Kidney (tissue), 13 donors: ENCODE measurements at regions not wholly inside any gene's neighbourhood (a gene's known extent, or its start where the extent isn't known, plus 50 kb on each side); places are given as distances from the start of the nearest gene placed in this dataset.

Experiments used
- DNase-seq, 5 donors: peaks; one replicate each; pipeline ENCODE4 v3.0.0-alpha.2; 2013 to 2020
- FAIRE-seq: peaks from 2 replicates; lab custom pipeline; 2012; peaks lifted over from hg19 to GRCh38; lab: Jason Lieb, UNC
- H3K27ac ChIP-seq, 2 donors: one replicate each; pipeline ENCODE4 v1.7.0; 2013; ENCODE audit warnings: low read depth in 2 of 2, low read length in 2 of 2, inconsistent platforms in 1 of 2
- H3K27me3 ChIP-seq: one replicate; pipeline ENCODE4 v1.7.1; 2013; ENCODE audit warnings: low read length, inconsistent platforms; ENCODE audit not compliant: control insufficient read depth, insufficient read depth
- H3K36me3 ChIP-seq, 3 donors: one replicate each; pipeline versions ENCODE4 v1.7.0 to v1.7.1; 2013; ENCODE audit warnings: low read length in 3 of 3, control low read depth in 1 of 3, inconsistent platforms in 1 of 3; ENCODE audit not compliant: insufficient read depth in 3 of 3, control insufficient read depth in 2 of 3
- H3K4me1 ChIP-seq, 3 donors: one replicate each; pipeline versions ENCODE4 v1.7.0 to v1.7.1; 2013; ENCODE audit warnings: low read length in 3 of 3, inconsistent platforms in 1 of 3, low read depth in 1 of 3; ENCODE audit not compliant: control insufficient read depth in 2 of 3, insufficient read depth in 2 of 3
- H3K4me3 ChIP-seq, 3 donors: one replicate each; pipeline versions ENCODE4 v1.7.0 to v1.8.1; 2013; ENCODE audit warnings: low read length in 3 of 3, control low read depth in 1 of 3, inconsistent platforms in 1 of 3
- H3K9ac ChIP-seq, 3 donors: one replicate each; pipeline versions ENCODE4 v1.7.0 to v1.7.1; 2013; ENCODE audit warnings: low read length in 3 of 3, control low read depth in 1 of 3, inconsistent platforms in 1 of 3
- H3K9me3 ChIP-seq, 3 donors: one replicate each; pipeline versions ENCODE4 v1.7.0 to v1.7.1; 2013; ENCODE audit warnings: low read length in 3 of 3, control low read depth in 1 of 3, inconsistent platforms in 1 of 3; ENCODE audit not compliant: control insufficient read depth in 2 of 3, insufficient read depth in 1 of 3
- intact Hi-C: fragments of 100-400 bp; cut with DNase I; formaldehyde crosslinking; loops from one replicate; pipeline ENCODE4 v1.11.1; 2022
- TF ChIP-seq, protein P1 (sequence below): IDR thresholded peaks from 3 replicates; pipeline ENCODE4 v1.5.1; 2012; ENCODE audit warnings: mild to moderate bottlenecking, moderate library complexity, borderline replicate concordance; ENCODE audit not compliant: insufficient read depth; ENCODE audit errors: extremely low read depth
- donor health status: control.
- donor health status: control.
- donor health status: control.
- donor health status: control.
- donor health status: control.
- donor health status: DM: yes; HTN: yes; CAD: no.
- donor health status: Normal renal cell carcinoma (clear cell type).

DNA sequence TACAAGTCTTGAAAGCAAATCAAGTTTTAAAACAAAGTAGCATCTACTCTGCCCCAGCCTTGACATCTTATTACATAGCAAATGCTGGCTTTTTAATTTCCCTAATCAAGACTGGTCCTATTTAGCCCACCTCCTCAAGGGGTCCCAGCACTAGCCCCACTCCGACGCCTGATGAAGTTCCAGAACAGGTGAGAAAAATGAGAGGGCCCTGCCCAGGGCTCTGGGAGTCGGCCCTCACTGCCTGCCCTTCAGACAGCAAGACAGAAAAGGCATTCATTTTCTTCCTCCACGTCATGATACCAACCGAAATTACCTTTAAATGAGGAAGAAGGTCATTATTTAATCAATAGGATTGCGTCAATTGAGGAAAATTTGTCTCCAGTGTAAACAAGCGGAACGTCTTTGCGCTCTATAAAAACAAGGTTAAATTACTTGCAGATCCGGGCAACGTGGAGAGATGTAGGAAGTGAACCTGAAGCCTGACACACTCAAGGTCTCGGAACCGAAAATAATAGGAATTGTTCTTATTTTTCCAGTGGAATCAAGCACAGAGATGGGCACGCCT, 170.6 kb upstream of the PKDCC start:
- no peaks in the 10 kb centered on the region for H3K27me3 ChIP-seq
- DNase-seq = no peak
- H3K36me3 ChIP-seq = no peaks in the 10 kb centered on the region
- peaks cover 0 to 13% (median 4%) of the 10 kb centered on the region in 3 donors for H3K4me1 ChIP-seq
- intact Hi-C loops = no loop called here
- H3K9me3 ChIP-seq = no peaks in the 10 kb centered on the region
- no peak overlapping the region for H3K9ac ChIP-seq
- TF ChIP-seq, protein P1, sequence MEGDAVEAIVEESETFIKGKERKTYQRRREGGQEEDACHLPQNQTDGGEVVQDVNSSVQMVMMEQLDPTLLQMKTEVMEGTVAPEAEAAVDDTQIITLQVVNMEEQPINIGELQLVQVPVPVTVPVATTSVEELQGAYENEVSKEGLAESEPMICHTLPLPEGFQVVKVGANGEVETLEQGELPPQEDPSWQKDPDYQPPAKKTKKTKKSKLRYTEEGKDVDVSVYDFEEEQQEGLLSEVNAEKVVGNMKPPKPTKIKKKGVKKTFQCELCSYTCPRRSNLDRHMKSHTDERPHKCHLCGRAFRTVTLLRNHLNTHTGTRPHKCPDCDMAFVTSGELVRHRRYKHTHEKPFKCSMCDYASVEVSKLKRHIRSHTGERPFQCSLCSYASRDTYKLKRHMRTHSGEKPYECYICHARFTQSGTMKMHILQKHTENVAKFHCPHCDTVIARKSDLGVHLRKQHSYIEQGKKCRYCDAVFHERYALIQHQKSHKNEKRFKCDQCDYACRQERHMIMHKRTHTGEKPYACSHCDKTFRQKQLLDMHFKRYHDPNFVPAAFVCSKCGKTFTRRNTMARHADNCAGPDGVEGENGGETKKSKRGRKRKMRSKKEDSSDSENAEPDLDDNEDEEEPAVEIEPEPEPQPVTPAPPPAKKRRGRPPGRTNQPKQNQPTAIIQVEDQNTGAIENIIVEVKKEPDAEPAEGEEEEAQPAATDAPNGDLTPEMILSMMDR = no peak
- H3K4me3 ChIP-seq = no peak overlapping the region
- H3K27ac ChIP-seq = no peak overlapping the region
- FAIRE-seq = no peak

DNA sequence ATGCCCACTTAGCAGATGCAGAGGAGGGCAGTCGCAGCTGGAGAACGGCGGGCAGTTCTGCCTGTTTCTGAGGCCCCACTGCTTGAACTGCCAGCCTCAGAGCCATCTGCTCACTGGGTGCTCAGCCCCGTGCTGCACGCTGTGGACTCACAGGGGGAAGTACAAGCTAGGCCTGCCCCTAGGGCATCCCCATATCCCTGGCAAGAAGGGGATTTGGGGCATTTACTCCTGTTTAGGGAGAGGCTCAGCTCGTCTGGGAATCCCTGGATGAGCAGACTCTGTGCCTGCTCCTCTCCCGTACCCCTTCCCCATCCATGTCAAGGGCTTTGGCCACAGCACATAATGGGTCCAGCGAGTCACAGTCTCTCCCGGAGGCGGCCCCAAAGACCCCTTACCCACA, 169.8 kb upstream of the PKDCC start:
- no peaks in the 10 kb centered on the region for H3K36me3 ChIP-seq
- no peaks in the 10 kb centered on the region for H3K27me3 ChIP-seq
- FAIRE-seq (no peak), DNase-seq (no peak)
- H3K4me3 ChIP-seq = no peak overlapping the region
- peaks cover 0 to 10% (median 4%) of the 10 kb centered on the region in 3 donors for H3K4me1 ChIP-seq
- H3K27ac ChIP-seq = peak overlapping the region in 1 of 2 donors; percentile 6
- TF ChIP-seq, protein P1 = no peak
- H3K9ac ChIP-seq = no peak overlapping the region
- intact Hi-C loops = no loop called here
- H3K9me3 ChIP-seq = no peaks in the 10 kb centered on the region

DNA sequence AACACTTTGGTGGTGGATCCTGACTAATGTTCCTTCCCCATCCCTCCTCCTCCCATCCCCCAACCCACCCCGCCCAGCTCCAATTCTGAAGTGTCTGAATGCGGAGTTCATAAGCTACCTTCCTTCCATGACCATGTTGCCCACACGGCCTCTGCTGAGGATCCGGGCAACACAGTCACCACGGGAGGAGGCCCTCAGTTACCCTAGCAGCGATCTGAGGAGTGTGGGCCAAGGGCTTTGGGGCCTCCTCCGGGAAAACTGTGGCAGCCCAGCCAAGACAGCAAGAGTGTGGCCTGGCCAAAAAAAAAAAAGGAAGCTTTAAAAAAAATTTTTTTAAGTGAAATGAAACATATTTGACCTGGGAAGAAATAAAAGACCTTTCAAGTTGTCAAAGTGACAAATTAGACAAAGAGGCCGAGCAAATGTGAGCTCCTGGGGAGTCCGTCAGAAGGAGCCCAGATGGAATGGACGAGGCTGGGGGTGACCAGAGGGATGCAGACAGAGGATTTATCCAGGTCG, 169.0 kb upstream of the PKDCC start:
- Histone ChIP-seq H3K27ac (no peak overlapping the region), H3K4me1 (peaks cover 0 to 7% (median 4%) of the 10 kb centered on the region in 3 donors), H3K27me3 (no peaks in the 10 kb centered on the region), H3K36me3 (no peaks in the 10 kb centered on the region), H3K9ac (no peak overlapping the region), H3K9me3 (no peaks in the 10 kb centered on the region), H3K4me3 (no peak overlapping the region)
- TF ChIP-seq, protein P1 = no peak
- intact Hi-C loops = no loop called here
- FAIRE-seq (no peak), DNase-seq (peak in 3 of 5 donors; percentile 68 to 88 (median 78))
